Stimulated activated CD8-positive, alpha-beta memory T cell treated with anti-CD3 and anti-CD28 coated beads, Interleukin-7, amount 100 ng/mL, for 4 hours (primary cell): ENCODE measurements at regions not wholly inside any gene's neighbourhood (a gene's known extent, or its start where the extent isn't known, plus 50 kb on each side); places are given as distances from the start of the nearest gene placed in this dataset.
A peak's percentile ranks its signal among the peaks of the same experiment; 100 is the strongest.

ENCODE experiments used
- DNase-seq, 2 donors: peaks; one replicate each; pipeline ENCODE4 v3.0.0-alpha.2; 2020; ENCODE audit warnings: low read depth in 2 of 2

DNA sequence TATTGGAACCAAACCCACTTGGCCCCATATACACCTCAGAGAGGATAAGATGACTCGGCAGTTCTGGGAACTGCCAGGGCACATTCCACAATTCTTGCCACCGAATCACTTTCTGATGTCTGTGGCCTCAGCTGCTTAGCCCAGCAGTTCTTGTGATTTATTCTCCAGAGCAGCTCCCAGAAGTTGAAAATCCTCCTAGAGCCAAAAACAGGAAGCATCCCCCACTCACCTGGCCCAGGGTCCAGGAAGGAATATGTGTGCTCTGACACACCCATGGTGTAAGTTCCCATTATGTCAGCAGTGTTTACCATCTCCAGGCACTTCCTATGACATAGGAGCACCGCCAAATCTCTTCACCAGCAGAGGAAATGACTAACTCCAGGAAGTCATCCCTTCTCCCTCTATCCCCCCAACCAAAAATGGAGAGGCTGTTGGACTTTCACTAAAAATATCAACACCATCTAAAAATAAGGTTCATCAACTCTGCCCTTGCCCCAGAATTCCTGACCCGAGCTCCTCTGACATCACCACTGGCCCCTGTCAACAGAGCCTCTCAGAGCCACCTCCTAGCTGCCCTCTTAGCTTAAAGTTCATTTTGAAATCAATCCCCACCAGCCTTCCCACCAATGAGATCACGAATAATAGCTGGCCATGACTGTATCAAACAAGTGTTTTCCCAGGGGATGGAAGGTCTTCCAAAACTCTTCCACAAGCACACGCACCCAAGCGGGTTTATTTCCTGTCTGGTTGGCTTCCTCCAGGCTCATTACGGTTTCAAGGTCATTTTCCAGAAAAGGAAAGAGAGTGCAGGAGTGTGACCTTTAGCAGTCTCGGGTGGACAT is 223.1 kb upstream of the PARD3B start:
- no peak for DNase-seq

- DNase-seq = peak; percentile 3 to 17
Observed at GRCh38 chr2:204325468-204325867, 219.8 kb upstream of the PARD3B start.

DNA sequence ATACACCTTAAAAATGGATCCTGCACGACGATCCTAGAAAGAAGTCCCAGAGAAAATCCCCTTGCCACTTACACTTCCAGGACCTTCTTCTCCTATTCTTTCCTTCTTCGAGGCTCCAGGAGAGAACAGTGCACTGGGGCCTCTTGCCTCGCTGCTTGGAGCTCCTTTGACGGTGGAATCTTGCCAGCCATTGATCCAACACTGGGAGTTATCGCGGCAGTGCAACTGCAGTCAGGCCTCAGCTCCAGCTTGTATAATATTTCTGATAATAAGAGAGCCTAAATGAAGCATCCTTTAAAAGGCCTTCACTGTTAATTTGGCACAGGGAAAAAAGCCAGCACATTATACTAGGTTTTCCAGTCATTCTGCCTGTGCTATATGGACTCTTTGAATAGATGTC is 216.9 kb upstream of the PARD3B start:
- DNase-seq = no peak

GRCh38 chr2:204329016-204329415 is 216.3 kb upstream of the PARD3B start:
- DNase-seq = no peak

DNA sequence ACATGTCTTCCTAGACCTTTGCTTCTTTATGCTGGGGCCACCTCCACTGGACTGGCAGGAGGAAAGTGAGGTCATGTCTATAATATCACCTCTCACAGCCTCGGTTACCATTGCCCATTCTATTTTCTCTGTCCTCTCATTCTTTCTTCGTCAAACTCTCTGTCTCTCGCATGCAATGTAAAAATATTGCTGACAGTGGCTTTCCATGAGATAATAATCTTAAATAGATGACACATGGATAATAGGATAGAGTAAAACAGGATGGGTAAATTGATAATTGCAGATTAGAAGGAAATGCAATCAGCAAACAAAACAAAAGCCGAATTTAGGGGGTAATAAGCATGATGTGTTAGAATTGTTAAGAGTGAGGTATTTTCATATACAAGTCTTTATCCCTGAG is 215.7 kb upstream of the PARD3B start:
- no peak for DNase-seq

- no peak for DNase-seq
Observed at GRCh38 chr2:204331180-204331579, 214.1 kb upstream of the PARD3B start.

DNA sequence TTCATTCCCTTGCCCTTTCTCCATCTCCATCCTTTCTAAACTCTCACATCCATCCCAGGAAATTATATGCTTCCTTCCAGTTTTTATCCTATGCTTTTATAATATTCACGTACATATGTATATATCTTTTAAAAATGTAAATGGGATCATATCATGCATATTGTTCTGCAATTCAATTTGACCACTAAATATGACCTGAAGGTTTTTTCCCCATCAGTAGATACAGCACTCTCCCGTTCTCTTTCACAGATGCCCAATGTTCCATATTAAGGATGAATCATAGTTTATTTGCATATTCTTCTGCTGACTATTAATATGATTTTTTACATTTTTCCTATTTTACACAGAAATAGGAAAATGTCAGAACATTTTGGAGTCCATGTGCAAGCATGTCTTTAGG is 213.3 kb upstream of the PARD3B start:
- DNase-seq = no peak

- DNase-seq = no peak
Observed at GRCh38 chr2:204332706-204333105, 212.6 kb upstream of the PARD3B start.

DNA sequence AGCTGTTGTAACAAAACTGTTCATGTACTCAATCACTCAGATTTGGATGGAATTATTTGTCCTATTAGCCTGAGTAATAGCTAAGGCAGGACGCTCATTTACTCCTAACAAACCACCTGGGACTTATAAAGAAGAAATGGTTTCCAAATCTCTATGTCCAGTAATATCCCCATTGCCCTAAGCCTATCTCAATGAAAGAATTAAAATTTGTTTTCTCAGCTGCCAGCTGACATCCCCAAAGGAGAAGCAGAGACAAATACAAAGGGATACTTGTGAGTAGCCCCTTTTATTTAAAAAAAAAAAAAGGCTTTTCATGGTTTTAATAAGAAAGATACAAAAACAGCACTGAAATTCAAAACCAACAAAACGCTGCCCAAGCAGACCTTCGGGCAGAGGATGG is 211.4 kb upstream of the PARD3B start:
- no peak for DNase-seq

GRCh38 chr2:204335451-204336058 is 209.7 kb upstream of the PARD3B start:
- DNase-seq = no peak

GRCh38 chr2:204336153-204336744 is 209.0 kb upstream of the PARD3B start:
- DNase-seq = no peak

GRCh38 chr2:204337638-204338037 is 207.6 kb upstream of the PARD3B start:
- DNase-seq = no peak

GRCh38 chr2:204339212-204339715 is 206.0 kb upstream of the PARD3B start:
- DNase-seq = no peak

DNA sequence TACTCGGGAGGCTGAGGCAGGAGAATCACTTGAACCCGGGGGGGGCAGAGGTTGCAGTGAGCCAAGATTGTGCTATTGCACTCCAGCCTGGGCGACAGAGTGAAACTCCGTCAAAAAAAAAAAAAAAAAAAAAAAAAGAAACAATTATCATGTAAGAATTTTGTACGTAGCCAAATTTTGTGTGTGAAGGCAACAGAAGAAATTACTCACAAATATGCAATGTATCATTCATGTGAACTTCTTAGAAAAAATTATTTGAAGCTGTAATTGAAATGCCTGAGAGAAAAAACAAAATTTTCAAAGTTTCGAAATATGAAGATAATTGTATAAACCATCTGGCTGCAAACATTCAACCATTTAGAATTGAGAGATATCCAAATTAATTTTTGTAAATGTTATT is 204.8 kb upstream of the PARD3B start:
- no peak for DNase-seq

DNA sequence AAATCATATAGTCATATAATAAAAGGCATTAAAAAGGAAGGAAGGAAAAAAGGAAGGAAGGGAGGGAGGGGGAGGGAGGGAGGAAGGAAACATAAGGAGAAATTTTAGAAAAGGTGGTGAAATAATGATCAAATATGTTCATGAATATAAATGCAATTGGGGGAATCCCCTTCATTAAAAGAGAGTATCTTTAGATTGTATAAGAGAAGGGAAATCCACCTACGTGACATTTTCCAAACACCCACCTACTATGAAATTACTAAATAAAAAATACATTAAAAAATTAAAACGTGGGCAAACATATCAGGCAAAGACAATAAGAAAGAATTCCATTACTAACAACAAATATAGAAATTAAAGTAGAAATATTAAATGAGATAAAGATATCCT is 203.4 kb upstream of the PARD3B start:
- DNase-seq = no peak

GRCh38 chr2:204343685-204344084 is 201.6 kb upstream of the PARD3B start:
- no peak for DNase-seq

DNA sequence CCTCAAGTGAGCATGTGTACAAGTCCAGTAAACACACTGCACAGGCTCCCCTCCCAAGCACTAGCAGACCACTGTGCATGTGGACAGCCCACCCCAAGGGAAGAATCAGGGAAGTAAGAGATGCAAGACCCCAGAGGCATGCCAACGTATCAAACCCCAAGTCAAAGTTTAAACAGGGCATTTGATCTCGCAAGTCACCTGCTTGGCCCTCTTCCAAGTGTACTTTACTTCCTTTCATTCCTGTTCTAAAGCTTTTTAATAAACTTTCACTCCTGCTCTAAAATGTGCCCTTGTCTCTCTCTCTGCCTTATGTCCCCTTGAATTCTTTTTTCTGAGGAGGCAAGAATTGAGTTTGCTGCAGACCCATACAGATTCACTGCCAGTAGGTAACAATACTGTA is 201.2 kb upstream of the PARD3B start:
- DNase-seq = no peak

DNA sequence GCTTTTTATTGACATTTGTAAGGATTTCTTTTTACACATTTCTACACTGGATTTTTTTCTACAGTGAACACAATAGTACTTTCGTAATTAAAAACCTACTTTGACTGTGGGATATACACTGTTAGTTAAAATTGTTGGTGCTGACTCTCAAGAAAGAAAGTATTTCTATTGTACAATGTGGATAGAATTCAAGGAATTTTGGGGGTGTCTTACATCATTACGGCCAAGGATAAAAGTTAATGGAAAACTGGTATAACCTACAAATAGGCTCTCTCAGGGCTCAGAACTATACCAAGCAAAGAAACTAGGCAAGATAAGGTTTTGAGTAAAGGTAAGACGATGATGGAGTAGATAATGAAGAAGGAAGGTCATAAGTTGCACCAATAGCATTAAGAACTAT is 198.4 kb upstream of the PARD3B start:
- DNase-seq = no peak

- DNase-seq = no peak
Observed at GRCh38 chr2:204353823-204354222, 191.5 kb upstream of the PARD3B start.

GRCh38 chr2:204354442-204354856 is 190.8 kb upstream of the PARD3B start:
- no peak for DNase-seq

DNA sequence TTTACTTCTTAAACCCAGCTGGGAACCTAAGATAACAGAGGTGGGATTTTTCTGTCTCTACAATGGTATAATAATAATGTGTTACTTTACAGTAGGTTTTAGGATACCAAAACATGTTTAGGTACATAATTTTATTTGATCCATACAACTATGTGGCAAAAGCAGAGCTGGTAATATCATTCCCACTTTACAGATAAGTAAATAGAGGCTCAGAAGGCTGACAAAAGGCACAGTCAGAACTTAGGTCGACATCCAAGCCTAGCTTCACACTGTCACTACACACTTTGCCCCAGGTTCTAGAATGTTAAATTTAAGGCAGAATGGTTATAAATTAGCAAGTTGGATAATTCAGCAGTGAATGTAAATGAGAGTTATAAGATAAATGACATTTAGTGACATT is 189.6 kb upstream of the PARD3B start:
- DNase-seq = no peak

- DNase-seq = no peak
Observed at GRCh38 chr2:204356151-204356641, 189.1 kb upstream of the PARD3B start.

DNA sequence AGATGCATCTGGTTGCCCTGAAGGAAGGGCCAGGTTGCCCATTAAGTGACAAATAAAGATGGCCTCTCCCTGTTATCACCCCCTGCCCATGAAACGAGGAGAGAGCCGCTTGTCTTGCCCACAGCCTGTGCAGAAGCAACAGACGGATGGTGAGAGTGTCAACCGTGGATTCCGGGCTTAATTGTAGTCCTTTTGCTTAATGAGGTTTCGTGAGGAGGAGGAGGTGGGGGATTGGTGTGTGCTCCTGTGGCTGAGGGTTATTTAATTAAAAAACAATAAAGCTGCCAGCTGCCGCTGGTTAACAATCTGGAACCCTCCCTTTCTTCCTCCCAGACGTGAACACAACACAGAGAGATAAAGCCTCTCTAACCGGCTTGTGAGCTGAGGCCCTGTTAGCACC is 188.0 kb upstream of the PARD3B start:
- DNase-seq = no peak
